A549 (cell line): ENCODE measurements at regions not wholly inside any gene's neighbourhood (a gene's known extent, or its start where the extent isn't known, plus 50 kb on each side); places are given as distances from the start of the nearest gene placed in this dataset.
"Not testable (repeated sequence)": the region's sequence is repeated elsewhere in the genome, so short reads cannot be mapped to it uniquely, and the experiment has no call there.

Experiments used
- ATAC-seq, 2 experiments: fragments of 200-7000 bp in 1 of 2; fragments of >200 bp in 1 of 2; cut with Nextera tagmentation in 1 of 2; cut with Tn5 transposase in 1 of 2; 3 replicates each; pipeline versions ENCODE4 v1.8.0 to v1.9.1; 2018 to 2020; ENCODE audit warnings: mild to moderate bottlenecking in 1 of 2, moderate library complexity in 1 of 2
- CTCF ChIA-PET: fragments of 300-600 bp; sonication (Branson Sonifier 250); formaldehyde crosslinking; extraction: SDS; loops from one replicate; lab custom pipeline; 2021; ENCODE audit warnings: antibody characterized with exemption, inconsistent platforms; lab: Yijun Ruan, JAX
- POLR2A ChIA-PET: fragments of 350-600 bp; formaldehyde crosslinking; extraction: SDS; loops from one replicate; lab custom pipeline; 2021; ENCODE audit warnings: antibody characterized with exemption, inconsistent platforms; lab: Yijun Ruan, JAX
- DNase-seq, 2 experiments: peaks; one replicate each; pipeline versions ENCODE4 v3.0.0 to v3.0.0-alpha.2; 2011 to 2016; ENCODE audit warnings: low read depth in 1 of 2, low spot score in 1 of 2
- FAIRE-seq: peaks from 2 replicates; lab custom pipeline; 2011; peaks lifted over from hg19 to GRCh38; lab: Jason Lieb, UNC
- H3K27ac ChIP-seq, 2 experiments: fragments of >200 bp; sonication (Bioruptor Twin); formaldehyde crosslinking; 3 replicates each; pipeline ENCODE4 v1.5.1; 2016 to 2017
- H3K4me1 ChIP-seq: fragments of >200 bp; sonication (Bioruptor Twin); formaldehyde crosslinking; 3 replicates; pipeline ENCODE4 v1.6.1; 2016
- H3K4me2 ChIP-seq: fragments of >200 bp; sonication (Bioruptor Twin); formaldehyde crosslinking; 3 replicates; pipeline ENCODE4 v1.6.1; 2016
- H3K4me3 ChIP-seq: fragments of >200 bp; sonication (Bioruptor Twin); formaldehyde crosslinking; 3 replicates; pipeline ENCODE4 v1.5.1; 2016
- H3K9me3 ChIP-seq: fragments of >200 bp; sonication (Bioruptor Twin); formaldehyde crosslinking; 3 replicates; pipeline ENCODE4 v1.6.1; 2016
- ATOH8 ChIP-seq: fragments of 250-450 bp; sonication (Bioruptor Pico); IDR thresholded peaks from 2 replicates; pipeline ENCODE4 v1.5.0; 2020; ENCODE audit warnings: low read depth, mild to moderate bottlenecking, moderate library complexity
- BCL3 ChIP-seq: fragments of >200 bp; sonication (Bioruptor Twin); formaldehyde crosslinking; IDR thresholded peaks from 3 replicates; pipeline ENCODE4 v1.6.1; 2016
- BHLHE40 ChIP-seq: IDR thresholded peaks from 2 replicates; pipeline ENCODE4 v1.6.1; 2012; ENCODE audit warnings: low read depth, low read length, inconsistent platforms
- CEBPB ChIP-seq, 2 experiments: fragments of >200 bp in 1 of 2; sonication (Bioruptor Twin) in 1 of 2; formaldehyde crosslinking in 1 of 2; IDR thresholded peaks; 2 replicates each; pipeline ENCODE4 v1.6.1; 2012 to 2016
- EHF ChIP-seq: fragments of 250-450 bp; sonication (Bioruptor Pico); IDR thresholded peaks from 2 replicates; pipeline ENCODE4 v1.5.0; 2020; ENCODE audit warnings: mild to moderate bottlenecking
- EHMT2 ChIP-seq: fragments of 200-600 bp; sonication (generic); IDR thresholded peaks from 2 replicates; pipeline ENCODE4 v1.6.1; 2016; ENCODE audit warnings: antibody characterized with exemption, low read depth, mild to moderate bottlenecking, moderate library complexity
- EP300 ChIP-seq, 2 experiments: fragments of >200 bp; sonication (Bioruptor Twin); formaldehyde crosslinking; IDR thresholded peaks; 2 replicates in 1 of 2; 3 replicates in 1 of 2; pipeline ENCODE4 v1.6.1; 2016 to 2017
- ESRRA ChIP-seq: fragments of 150-350 bp; IDR thresholded peaks from 2 replicates; pipeline ENCODE4 v1.6.1; 2014; ENCODE audit warnings: mild to moderate bottlenecking, low read length, borderline replicate concordance
- FOSB ChIP-seq: fragments of 250-450 bp; sonication (Bioruptor Pico); IDR thresholded peaks from 2 replicates; pipeline ENCODE4 v1.5.0; 2020; ENCODE audit warnings: mild to moderate bottlenecking, moderate library complexity
- FOXS1 ChIP-seq: fragments of 250-450 bp; sonication (Bioruptor Pico); IDR thresholded peaks from 2 replicates; pipeline ENCODE4 v1.5.0; 2020; ENCODE audit warnings: mild to moderate bottlenecking, moderate library complexity
- GATA3 ChIP-seq: IDR thresholded peaks from 2 replicates; pipeline ENCODE4 v1.6.1; 2012; ENCODE audit warnings: borderline replicate concordance
- HES2 ChIP-seq: fragments of >200 bp; sonication (Bioruptor Twin); formaldehyde crosslinking; IDR thresholded peaks from 2 replicates; pipeline ENCODE4 v1.6.1; 2016
- HOXB13 ChIP-seq: fragments of 250-450 bp; sonication (Bioruptor Pico); IDR thresholded peaks from 2 replicates; pipeline ENCODE4 v1.5.0; 2020; ENCODE audit warnings: low read depth, mild to moderate bottlenecking, moderate library complexity
- JUN ChIP-seq, 2 experiments: fragments of >200 bp; sonication (Bioruptor Twin); formaldehyde crosslinking; IDR thresholded peaks; 2 replicates in 1 of 2; 3 replicates in 1 of 2; pipeline ENCODE4 v1.6.1; 2016 to 2017
- KDM1A ChIP-seq: fragments of 200-600 bp; sonication (generic); IDR thresholded peaks from 2 replicates; pipeline ENCODE4 v1.6.1; 2016; ENCODE audit warnings: low read depth, mild to moderate bottlenecking
- MAZ ChIP-seq: fragments of 150-350 bp; IDR thresholded peaks from 2 replicates; pipeline ENCODE4 v1.6.1; 2014; ENCODE audit warnings: antibody characterized with exemption, low read depth, low read length, borderline replicate concordance
- MYC ChIP-seq: IDR thresholded peaks from 2 replicates; pipeline ENCODE4 v1.6.1; 2012; ENCODE audit warnings: mild to moderate bottlenecking, inconsistent platforms, low read length, improper control_type of control experiment, borderline replicate concordance
- NR3C1 ChIP-seq: fragments of >200 bp; sonication (Bioruptor Twin); formaldehyde crosslinking; IDR thresholded peaks from 3 replicates; pipeline ENCODE4 v1.6.1; 2017
- POLR2AphosphoS2 ChIP-seq: conservative IDR thresholded peaks from 2 replicates; pipeline ENCODE4 v1.6.1; 2012; ENCODE audit warnings: low read length, improper control_type of control experiment, inconsistent platforms
- REST ChIP-seq: fragments of 200-600 bp; sonication (generic); IDR thresholded peaks from 2 replicates; pipeline ENCODE4 v1.6.1; 2016; ENCODE audit warnings: antibody characterized with exemption, mild to moderate bottlenecking, moderate library complexity
- RFX5 ChIP-seq: fragments of 450-650 bp; IDR thresholded peaks from 2 replicates; pipeline ENCODE4 v1.7.1; 2014; ENCODE audit warnings: antibody characterized with exemption, mild to moderate bottlenecking, moderate library complexity
- SMC3 ChIP-seq: fragments of >200 bp; sonication (Bioruptor Twin); formaldehyde crosslinking; IDR thresholded peaks from 3 replicates; pipeline ENCODE4 v1.6.1; 2018; ENCODE audit warnings: inconsistent platforms
- ZFP36 ChIP-seq: fragments of 450-650 bp; IDR thresholded peaks from 2 replicates; pipeline ENCODE4 v1.6.1; 2014; ENCODE audit warnings: borderline replicate concordance; ENCODE audit not compliant: partially characterized antibody
- WGBS: methylation state at CpG from one replicate; pipeline ENCODE4 v1.1.6; 2017; ENCODE audit errors: missing lambda C conversion rate; 5-methylcytosine and 5-hydroxymethylcytosine counted together

GRCh38 chr1:177411381-177411780, 240.6 kb downstream of the BRINP2 start:
- Histone ChIP-seq H3K4me1 (no peaks in the 10 kb centered on the region), H3K9me3 (no peaks in the 10 kb centered on the region), H3K4me2 (no peak overlapping the region), H3K4me3 (no peak overlapping the region), H3K27ac (no peak overlapping the region)
- 15% methylated on average over 3 of the region's 3 CpGs for WGBS
- TF ChIP-seq BHLHE40, result no peak
- no peak for TF ChIP-seq EP300 (IDR thresholded peaks at IDR 0.05)
- no peak for TF ChIP-seq NR3C1
- no peak for TF ChIP-seq SMC3
- TF ChIP-seq EHF (CRISPR knock-in tag), result no peak
- no peak for TF ChIP-seq HES2
- TF ChIP-seq ESRRA, result no peak
- TF ChIP-seq KDM1A, result no peak
- no peak for TF ChIP-seq FOXS1 (CRISPR knock-in tag)
- TF ChIP-seq JUN (IDR thresholded peaks at IDR 0.05), result no peak
- no peak for TF ChIP-seq MYC
- TF ChIP-seq CEBPB (IDR thresholded peaks at IDR 0.05), result no peak
- TF ChIP-seq ZFP36, result no peak
- TF ChIP-seq ATOH8, result no peak
- TF ChIP-seq GATA3, result no peak
- no peak for TF ChIP-seq BCL3
- TF ChIP-seq MAZ, result no peak
- FAIRE-seq (no peak), DNase-seq (no peak), ATAC-seq (no peak)
- POLR2A ChIA-PET, result no interaction called here
- CTCF ChIA-PET, result no interaction called here

- Histone ChIP-seq H3K4me1 (no peaks in the 10 kb centered on the region), H3K27ac (no peak overlapping the region), H3K4me2 (no peak overlapping the region)
- DNase-seq, result no peak
- TF ChIP-seq FOSB (no peak), EHF (CRISPR knock-in tag) (no peak), POLR2AphosphoS2 (no peak), EP300 (IDR thresholded peaks at IDR 0.05) (no peak), RFX5 (0 out of 2 replicates have a peak, but pooled peaks have one; percentile 51), HOXB13 (no peak), EHMT2 (no peak), REST (no peak)
- TF ChIP-seq, all 56 proteins: peak for 1
- Histone ChIP-seq H3K9me3 (no peaks in the 10 kb centered on the region), H3K4me3 (no peak overlapping the region)
- 2% methylated on average over 5 of the region's 5 CpGs for WGBS
- ATAC-seq (no peak), FAIRE-seq (no peak)
- ChIA-PET CTCF (no interaction called here), POLR2A (no interaction called here)
These were observed 239.5 kb downstream of the BRINP2 start for GRCh38 chr1:177410179-177410766.

GRCh38 chr1:177406323-177406722, 235.6 kb downstream of the BRINP2 start:
- FAIRE-seq, POLR2A ChIA-PET, H3K4me2 ChIP-seq: not testable (repeated sequence)

More at GRCh38 chr1:177406323-177406722, 235.6 kb downstream of the BRINP2 start:
- WGBS, result 48% methylated on average over 12 of the region's 14 CpGs
- ATAC-seq, H3K9me3 ChIP-seq, H3K4me1 ChIP-seq, H3K4me3 ChIP-seq, H3K27ac ChIP-seq, DNase-seq, CTCF ChIA-PET: not testable (repeated sequence)
